ENCODE measurements at regions not wholly inside any gene's neighbourhood (a gene's known extent, or its start where the extent isn't known, plus 50 kb on each side); places are given as distances from the start of the nearest gene placed in this dataset.
"Not testable (repeated sequence)": the region's sequence is repeated elsewhere in the genome, so short reads cannot be mapped to it uniquely, and the experiment has no call there.

- no peak for DNase-seq
Measured at GRCh38 chr4:110359076-110359475, 116.9 kb upstream of the ENPEP start.

- DNase-seq, result no peak
Measured at GRCh38 chr4:110357521-110357920, 118.4 kb upstream of the ENPEP start.

- no peak for DNase-seq
Measured at GRCh38 chr4:110354460-110354859, 121.5 kb upstream of the ENPEP start.

- DNase-seq, result no peak
Measured at GRCh38 chr4:110352670-110353442, 123.1 kb upstream of the ENPEP start.

- DNase-seq, result no peak
Measured at GRCh38 chr4:110348711-110349383, 127.1 kb upstream of the ENPEP start.

GRCh38 chr4:110347805-110348204, 128.2 kb upstream of the ENPEP start:
- DNase-seq, result no peak

- peak; percentile 30 for DNase-seq
Measured at GRCh38 chr4:110344165-110344564, 131.8 kb upstream of the ENPEP start.

GRCh38 chr4:110343534-110343933, 132.4 kb upstream of the ENPEP start:
- no peak for DNase-seq

- not testable (repeated sequence) for DNase-seq
Measured at GRCh38 chr4:110341118-110341517, 134.8 kb upstream of the ENPEP start.

GRCh38 chr4:110335399-110335798, 137.0 kb upstream of the ELOVL6 start:
- no peak for DNase-seq

- DNase-seq, result no peak
Measured at GRCh38 chr4:110332483-110332882, 134.1 kb upstream of the ELOVL6 start.

- not testable (repeated sequence) for DNase-seq
Measured at GRCh38 chr4:110326426-110326825, 128.0 kb upstream of the ELOVL6 start.

- no peak for DNase-seq
Measured at GRCh38 chr4:110310795-110311194, 112.4 kb upstream of the ELOVL6 start.

- peak; percentile 24 for DNase-seq
Measured at GRCh38 chr4:110309675-110310074, 111.3 kb upstream of the ELOVL6 start.

- DNase-seq, result no peak
Measured at GRCh38 chr4:110306303-110306702, 107.9 kb upstream of the ELOVL6 start.

- no peak for DNase-seq
Measured at GRCh38 chr4:110305455-110305854, 107.0 kb upstream of the ELOVL6 start.

- DNase-seq, result no peak
Measured at GRCh38 chr4:110296892-110297291, 98.5 kb upstream of the ELOVL6 start.

GRCh38 chr4:110294165-110294564, 95.8 kb upstream of the ELOVL6 start:
- no peak for DNase-seq

GRCh38 chr4:110292994-110293744, 94.8 kb upstream of the ELOVL6 start:
- DNase-seq, result no peak

- no peak for DNase-seq
Measured at GRCh38 chr4:110290511-110290910, 92.1 kb upstream of the ELOVL6 start.

- DNase-seq, result no peak
Measured at GRCh38 chr4:110289601-110290100, 91.2 kb upstream of the ELOVL6 start.

- DNase-seq, result no peak
Measured at GRCh38 chr4:110287130-110287529, 88.7 kb upstream of the ELOVL6 start.

- DNase-seq, result no peak
Measured at GRCh38 chr4:110278127-110278526, 79.7 kb upstream of the ELOVL6 start.

- DNase-seq, result no peak
Measured at GRCh38 chr4:110275871-110276270, 77.5 kb upstream of the ELOVL6 start.
